ENCODE measurements at regions not wholly inside any gene's neighbourhood (a gene's known extent, or its start where the extent isn't known, plus 50 kb on each side); places are given as distances from the start of the nearest gene placed in this dataset.

- DNase-seq = no peak
Measured at GRCh38 chr13:91141543-91142061, 205.9 kb upstream of the MIR17HG start.

DNA sequence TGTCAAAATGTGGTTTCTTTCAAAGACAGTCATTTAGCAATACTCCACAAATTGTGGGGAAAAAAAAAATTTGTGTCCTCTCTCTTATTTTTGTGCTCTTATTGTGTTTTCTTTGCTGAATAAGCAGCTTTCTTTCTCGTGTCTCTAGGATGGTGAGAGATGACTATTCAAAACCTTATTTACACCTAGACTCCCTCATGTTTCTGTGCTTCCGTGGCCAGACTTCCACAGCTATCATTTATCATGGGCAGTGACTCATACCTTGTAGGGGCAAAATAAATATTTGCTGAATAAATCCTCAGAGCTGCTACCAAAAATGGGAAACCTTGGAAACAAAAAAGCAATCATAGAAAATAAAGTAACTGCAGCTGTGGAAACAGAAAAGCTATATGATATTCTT lies 204.9 kb upstream of the MIR17HG start:
- DNase-seq = peak; percentile 67

DNA sequence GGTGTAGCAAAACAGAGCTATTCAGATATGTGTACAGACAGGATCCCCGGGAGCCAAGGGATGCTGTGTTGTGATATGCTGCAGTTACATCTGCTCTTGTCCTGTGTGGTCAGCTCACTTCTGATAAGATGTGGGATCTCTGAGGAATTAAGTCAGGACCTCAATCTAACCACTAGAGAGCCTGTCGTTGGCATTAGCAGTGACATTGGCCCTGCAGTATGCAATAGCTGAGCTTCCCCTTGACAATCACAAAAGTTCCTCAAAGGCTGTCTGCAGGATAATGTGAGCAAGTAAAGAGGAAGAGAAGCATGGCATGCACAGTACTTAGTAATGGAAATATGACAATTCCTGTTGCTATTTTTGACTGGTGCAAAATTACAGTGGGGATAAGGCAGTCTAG lies 203.4 kb upstream of the MIR17HG start:
- no peak for DNase-seq

DNA sequence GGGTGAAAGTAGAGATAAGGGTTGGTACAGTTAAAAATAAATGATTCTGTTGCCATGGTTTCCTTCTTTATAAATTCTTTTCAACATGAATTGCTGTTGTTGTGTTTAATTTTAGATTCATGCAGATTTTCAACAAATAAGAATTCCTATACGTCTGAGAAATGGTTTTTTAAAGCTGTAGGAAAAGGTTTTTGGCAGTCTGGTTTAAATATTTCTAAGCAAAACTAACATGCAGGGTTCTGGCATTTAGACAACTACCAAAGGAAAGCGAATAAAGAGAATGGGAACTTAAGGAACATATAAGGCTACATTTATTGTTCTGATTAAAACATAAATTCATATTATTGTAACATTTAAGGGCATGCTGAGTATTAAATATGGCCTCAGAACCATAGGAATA lies 203.0 kb upstream of the MIR17HG start:
- no peak for DNase-seq

DNA sequence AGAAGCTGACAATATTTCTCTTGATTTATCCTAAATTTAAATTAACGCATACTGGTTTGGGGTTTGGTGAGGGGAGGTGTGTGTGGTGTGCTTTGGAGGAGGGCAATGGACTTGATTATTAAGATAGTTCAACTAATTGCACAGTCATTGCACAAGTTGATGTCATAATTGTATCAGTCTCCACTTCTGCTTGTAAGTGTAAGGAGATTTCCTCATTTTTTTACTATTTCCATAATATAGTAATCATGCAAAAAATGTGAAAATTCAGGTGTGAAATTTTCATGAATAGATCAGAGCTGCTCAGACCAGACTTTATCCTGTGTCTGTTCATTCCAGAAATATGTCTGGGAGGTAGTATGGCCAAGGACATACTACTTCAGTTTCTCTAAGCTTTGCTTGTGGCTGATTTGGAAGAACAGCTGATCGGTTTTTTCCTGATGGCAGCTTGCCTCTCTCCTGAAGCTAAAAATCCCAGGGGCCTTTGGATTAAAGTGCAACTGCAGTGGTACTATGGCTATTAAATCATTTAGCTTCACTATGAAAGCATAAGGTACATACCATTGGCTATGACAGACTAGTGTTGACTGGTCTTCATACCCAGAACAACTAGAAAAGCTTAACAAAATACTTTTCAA lies 201.8 kb upstream of the MIR17HG start:
- DNase-seq = no peak

GRCh38 chr13:91146601-91147000 lies 200.9 kb upstream of the MIR17HG start:
- DNase-seq = no peak

GRCh38 chr13:91148098-91148497 lies 199.4 kb upstream of the MIR17HG start:
- no peak for DNase-seq

DNA sequence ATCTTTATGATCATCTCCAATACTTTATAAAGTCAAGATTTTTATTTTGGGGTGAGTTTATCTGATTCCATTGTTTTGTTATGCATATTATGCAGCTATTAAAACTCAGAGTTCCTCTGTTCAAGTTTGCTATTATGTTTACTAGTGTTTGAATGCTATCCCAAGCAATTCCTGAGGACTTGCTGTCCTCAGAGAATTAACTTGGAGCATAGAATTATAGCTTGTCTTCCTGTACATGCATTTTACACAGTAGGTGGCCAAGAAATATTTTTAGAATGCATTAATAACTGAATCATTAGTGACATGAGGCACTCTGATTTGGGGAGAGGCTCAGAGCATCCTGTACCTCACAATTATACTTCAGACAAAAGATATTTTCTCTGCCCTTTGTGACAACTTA lies 195.6 kb upstream of the MIR17HG start:
- no peak for DNase-seq

DNA sequence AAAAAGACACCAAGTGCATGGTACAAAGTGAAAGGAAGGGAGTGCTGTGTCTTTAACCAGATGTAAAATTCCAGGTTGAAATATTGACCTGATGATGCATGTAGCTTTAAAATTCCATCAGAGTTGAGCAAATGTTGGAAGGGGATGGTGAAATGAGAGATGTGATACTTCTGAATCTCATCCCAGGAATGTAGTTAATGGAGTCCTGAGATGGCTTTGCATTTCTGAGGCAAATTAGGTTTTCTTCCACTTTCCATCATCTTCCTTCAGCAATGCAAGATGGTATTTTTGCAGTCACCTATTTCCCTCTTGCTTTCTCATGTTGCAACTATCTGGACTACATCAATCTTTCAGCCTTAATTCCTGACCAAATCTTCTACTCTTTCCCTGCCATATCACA lies 194.1 kb upstream of the MIR17HG start:
- no peak for DNase-seq

- no peak for DNase-seq
Measured at GRCh38 chr13:91154558-91155353, 192.7 kb upstream of the MIR17HG start.

DNA sequence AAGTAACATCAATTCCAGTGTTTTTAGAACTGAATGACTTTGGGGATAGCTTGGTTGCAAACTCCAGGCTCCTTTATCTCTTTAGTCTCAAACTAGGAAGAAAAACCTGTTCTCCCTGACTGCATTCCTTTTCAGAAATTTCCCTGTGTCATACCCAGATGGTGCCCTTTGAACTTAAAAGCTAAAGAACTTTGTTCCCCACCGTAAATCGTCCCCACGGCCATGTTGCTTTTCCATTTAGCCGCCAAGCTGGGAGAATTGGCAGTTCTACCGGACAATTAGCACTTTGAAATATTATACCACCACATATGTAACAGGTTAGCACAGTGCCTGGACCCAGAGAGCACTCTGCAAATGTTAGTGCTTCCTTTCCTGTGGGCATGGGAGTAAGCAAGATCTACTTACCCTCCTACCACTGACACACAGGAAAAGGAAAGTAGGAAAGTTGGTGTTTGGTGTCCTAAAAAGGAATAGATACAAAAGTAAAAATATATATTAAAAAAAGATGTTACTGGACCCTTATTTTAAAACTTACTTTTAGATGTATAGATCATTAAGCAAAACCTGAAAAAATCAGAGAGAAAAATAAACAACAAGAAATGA lies 191.9 kb upstream of the MIR17HG start:
- no peak for DNase-seq

GRCh38 chr13:91157273-91158016 lies 190.0 kb upstream of the MIR17HG start:
- no peak for DNase-seq

DNA sequence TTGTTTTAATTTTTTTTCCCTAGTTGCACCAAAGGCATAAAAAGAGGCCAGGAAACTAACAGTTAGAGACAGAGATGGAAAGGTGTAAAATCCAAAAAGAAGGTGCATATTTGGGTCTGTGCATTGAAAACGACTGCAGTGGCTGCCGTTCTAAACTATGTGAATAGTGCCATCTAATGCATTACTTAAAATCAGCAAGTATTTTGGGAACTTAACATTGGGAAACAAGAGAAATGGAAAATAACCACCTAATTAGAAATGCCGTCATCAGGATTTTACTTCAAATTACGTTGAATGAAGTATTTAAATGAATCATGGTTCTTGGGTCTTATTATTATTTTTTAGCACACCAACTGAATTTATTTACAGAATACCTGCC lies 189.5 kb upstream of the MIR17HG start:
- no peak for DNase-seq

DNA sequence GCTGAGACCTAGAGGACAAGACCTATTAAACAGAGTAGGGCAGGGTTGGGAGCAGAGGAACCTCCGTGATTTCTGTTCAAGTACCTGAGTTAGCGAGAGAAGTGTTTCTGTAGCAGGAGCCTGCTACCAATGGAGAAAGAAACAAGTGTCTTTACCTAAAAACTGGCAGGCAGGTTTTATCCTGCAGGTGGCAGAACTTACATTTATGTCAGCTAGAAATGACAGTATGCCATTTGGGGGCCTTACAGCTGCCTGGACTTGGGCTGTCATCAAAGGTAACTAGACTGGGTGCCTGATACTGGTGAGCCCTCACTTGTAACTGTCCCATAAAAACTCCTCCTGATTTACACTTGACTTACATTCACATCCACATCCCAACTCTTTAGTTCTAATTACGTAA lies 185.3 kb upstream of the MIR17HG start:
- no peak for DNase-seq

- no peak for DNase-seq
Measured at GRCh38 chr13:91162589-91162988, 184.9 kb upstream of the MIR17HG start.

- DNase-seq = no peak
Measured at GRCh38 chr13:91165758-91166157, 181.7 kb upstream of the MIR17HG start.

GRCh38 chr13:91166714-91167511 lies 180.6 kb upstream of the MIR17HG start:
- no peak for DNase-seq

DNA sequence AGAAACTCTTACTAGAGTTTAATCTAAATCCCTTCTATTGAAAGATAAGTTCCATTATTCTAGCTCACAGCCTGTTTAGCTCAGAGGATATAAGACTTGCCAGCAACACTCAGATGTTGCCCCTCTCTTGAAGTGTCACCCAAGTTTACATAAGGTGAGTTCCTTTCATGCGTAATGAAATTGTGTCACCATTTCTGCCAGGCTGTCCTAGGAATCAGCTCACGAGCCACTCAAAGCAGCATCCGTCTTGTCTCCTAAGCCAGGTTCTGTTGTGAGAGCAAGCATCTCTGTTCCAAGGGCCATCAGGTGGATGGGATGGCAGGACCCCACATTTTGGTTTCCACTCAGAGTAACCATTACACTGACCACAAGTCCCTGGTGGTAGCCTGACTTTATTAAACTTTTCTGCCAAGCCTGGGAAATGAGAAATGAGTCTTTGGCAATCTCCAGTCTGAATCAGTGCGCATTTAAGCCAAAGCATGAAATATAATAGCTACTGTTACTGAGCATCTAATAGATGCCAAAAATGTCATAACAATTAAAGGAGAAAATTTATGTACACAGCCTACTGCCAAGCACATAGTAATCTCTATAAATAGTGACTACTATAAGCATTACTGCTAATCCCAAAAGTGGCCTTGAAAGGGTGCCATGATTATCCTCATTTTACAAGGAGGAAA lies 179.6 kb upstream of the MIR17HG start:
- no peak for DNase-seq

DNA sequence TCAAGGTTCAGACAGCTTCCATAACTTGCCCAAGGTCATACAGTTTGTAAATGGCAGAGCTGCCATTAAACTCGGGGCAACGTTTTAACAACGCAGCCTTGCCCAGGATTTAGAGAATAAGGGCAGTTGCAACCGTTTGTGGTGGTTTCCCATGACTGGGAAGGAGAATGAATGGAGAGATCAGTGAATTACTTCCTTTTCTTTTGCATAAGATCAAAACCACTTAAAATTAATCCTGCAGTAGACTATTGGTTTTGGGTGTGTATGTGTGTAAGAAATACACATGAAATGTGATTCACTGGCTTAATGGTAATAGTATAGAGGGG lies 179.1 kb upstream of the MIR17HG start:
- no peak for DNase-seq

DNA sequence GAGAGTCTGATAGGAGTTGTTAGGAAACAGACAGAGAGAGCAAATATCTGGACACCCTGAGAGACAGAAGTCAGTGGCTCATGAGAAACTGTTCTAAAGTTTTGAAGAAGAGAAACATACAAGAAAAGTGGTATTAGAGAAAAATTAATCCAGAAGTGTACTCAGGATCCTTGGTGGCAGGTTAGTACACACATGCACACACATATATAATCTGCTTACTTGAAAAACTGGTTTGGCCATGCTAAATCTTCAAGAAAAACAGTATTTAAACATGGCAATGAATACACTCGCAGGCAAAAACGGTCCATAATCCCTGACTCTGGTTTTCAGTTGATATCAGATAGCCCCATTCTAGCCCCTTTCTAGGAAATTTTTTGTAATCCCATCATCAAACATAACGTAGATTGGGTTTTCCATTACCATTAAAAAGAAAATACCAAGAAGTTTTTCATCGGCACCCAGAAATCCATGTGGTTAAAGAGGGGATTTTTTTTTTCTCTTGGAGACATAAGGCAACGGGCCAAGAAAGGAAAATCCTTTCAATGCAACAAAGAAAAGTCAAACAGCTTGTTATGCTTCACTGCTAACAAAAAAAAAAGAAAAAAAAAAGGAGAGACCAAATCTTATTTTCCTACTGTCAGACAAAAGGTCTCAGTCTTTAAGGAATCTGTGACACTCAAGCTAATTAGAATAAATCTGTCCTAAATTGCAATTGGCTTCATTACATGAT lies 178.0 kb upstream of the MIR17HG start:
- DNase-seq = no peak

- DNase-seq = no peak
Measured at GRCh38 chr13:91172160-91172559, 175.3 kb upstream of the MIR17HG start.

Measured in DMS153 (cell line).